Fibroblast of pulmonary artery (primary cell): ENCODE measurements at regions not wholly inside any gene's neighbourhood (a gene's known extent, or its start where the extent isn't known, plus 50 kb on each side); places are given as distances from the start of the nearest gene placed in this dataset.

ENCODE experiments used
- DNase-seq: peaks from one replicate; pipeline ENCODE4 v3.0.0-alpha.2; 2010; ENCODE audit warnings: low read depth
- H3K4me3 ChIP-seq: replicated peaks from 2 replicates; pipeline ENCODE4 v1.5.1; 2011; ENCODE audit warnings: low read depth, mild to moderate bottlenecking, control low read depth, low read length, moderate library complexity
- TF ChIP-seq, protein P1 (sequence below): IDR thresholded peaks from 2 replicates; pipeline ENCODE4 v1.5.1; 2011; ENCODE audit warnings: mild to moderate bottlenecking, control low read depth, low read length, inconsistent platforms; ENCODE audit errors: missing control alignments

DNA sequence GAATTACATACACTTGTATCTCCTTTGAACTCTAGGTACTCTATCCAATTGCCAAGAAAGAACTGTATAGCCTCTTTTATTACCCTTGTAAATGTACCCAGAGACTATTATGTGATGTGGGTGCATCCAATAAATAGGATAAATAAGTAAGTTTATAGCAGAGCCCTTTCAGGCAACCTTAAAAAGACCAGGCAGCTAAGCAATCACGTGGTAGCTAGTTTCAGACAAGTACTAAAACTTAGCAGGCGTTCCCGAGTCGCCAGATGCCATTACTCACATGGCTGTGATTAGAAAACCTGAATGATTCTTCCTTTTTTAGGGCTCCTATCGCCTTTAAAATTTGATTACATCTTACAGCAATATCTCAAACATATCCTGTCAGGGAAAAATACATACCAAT lies 1303.0 kb downstream of the EFNB2 start:
- TF ChIP-seq, protein P1, sequence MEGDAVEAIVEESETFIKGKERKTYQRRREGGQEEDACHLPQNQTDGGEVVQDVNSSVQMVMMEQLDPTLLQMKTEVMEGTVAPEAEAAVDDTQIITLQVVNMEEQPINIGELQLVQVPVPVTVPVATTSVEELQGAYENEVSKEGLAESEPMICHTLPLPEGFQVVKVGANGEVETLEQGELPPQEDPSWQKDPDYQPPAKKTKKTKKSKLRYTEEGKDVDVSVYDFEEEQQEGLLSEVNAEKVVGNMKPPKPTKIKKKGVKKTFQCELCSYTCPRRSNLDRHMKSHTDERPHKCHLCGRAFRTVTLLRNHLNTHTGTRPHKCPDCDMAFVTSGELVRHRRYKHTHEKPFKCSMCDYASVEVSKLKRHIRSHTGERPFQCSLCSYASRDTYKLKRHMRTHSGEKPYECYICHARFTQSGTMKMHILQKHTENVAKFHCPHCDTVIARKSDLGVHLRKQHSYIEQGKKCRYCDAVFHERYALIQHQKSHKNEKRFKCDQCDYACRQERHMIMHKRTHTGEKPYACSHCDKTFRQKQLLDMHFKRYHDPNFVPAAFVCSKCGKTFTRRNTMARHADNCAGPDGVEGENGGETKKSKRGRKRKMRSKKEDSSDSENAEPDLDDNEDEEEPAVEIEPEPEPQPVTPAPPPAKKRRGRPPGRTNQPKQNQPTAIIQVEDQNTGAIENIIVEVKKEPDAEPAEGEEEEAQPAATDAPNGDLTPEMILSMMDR, result no peak
- H3K4me3 ChIP-seq, result no peak overlapping the region
- no peak for DNase-seq

DNA sequence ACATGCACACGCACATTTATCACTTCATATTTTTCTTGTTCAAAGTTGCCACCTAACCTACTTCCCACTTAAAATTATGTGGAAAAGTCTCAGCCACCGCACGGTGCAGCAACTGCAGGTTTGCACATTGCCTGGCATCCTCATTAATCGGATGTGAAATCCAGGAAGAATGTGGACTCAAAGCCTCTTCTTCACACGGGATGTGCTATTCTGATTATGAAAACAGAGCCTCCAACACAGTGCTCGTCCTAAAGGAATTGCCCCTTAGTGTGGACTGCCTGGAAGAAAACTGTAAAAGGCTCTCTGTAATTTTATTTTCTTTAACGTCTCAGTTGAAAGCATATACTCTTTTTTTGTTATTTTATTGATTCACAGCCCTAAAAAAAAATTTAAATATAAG lies 1303.5 kb downstream of the EFNB2 start:
- no peak for DNase-seq
- TF ChIP-seq, protein P1, result no peak
- H3K4me3 ChIP-seq, result no peak overlapping the region

DNA sequence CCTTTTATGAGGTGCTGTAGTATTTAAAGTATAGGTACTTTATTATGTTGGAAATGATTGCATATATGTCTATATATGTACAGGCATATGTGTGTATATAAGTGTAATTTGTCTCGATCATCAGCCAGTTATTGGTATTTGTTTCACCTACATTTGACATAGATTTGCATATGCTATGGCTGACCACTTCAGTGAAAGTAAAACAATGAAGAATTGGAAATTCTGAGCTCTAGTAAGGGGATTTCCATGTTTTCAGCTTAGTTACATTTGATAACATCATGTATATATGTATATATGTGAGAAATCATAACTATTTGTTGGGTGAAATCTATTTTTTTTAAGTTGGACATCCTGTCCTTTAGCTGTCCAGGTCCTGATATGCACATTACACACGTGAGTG lies 1303.9 kb downstream of the EFNB2 start:
- DNase-seq, result no peak
- H3K4me3 ChIP-seq, result no peak overlapping the region
- TF ChIP-seq, protein P1, result no peak

DNA sequence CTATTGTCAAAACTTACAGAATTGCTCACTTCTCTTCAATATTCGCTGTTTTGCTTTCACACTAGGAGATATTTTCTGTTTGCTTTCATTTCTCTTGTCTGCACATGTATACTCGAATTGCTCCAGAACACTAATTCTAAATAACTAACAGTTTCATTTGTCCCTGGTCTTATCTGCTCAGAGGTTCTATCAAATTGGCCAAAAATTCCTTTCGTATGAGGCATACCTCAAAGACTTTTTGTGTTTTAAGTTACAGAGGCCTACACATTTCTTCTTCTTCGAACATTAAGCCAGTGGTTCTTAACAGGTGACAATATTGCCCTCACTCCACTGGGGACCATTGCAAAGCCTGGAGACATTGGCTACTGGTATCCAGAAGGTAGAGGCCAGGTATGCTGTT lies 1314.6 kb downstream of the EFNB2 start:
- no peak overlapping the region for H3K4me3 ChIP-seq
- peak; percentile 10 for DNase-seq
- TF ChIP-seq, protein P1, result no peak

DNA sequence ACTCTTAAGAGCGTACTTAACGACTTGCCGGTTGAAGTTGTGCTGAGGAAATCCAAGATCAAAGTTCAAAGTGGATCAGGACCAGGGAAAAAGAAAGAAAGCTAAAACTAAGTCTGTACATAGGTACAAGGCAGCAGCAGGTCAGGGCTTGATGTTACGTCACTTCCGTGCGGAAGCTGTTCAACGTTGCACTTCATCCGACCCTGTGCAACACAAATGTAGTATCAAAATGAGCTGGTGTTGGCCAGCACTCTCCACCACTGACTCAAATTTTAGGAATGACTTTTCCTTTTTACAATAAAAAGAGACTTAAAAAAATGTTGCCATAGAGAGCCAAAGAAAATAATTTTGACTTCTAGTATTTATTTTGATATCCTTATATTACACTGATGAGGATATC lies 1315.4 kb downstream of the EFNB2 start:
- peak; percentile 18 for DNase-seq
- TF ChIP-seq, protein P1, result no peak
- H3K4me3 ChIP-seq, result no peak overlapping the region

DNA sequence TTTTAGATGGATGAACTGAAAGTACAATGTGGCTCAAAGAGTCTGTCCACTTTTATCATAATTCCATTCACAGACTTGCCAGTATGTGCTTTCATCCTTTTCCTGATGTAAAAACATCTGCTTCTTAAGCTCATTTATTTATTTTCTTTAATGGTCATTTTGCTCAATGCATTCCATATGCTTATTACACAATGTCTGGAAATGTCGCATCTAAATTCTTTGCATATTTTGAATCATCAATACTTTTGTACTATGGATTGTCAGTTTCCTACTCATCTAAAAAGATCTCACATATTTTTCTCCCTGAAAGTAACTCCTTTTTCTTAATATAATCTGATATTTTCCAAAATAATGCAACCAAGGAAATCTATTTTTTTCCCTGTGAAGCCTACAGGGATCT lies 1315.8 kb downstream of the EFNB2 start:
- TF ChIP-seq, protein P1, result no peak
- H3K4me3 ChIP-seq, result no peak overlapping the region
- no peak for DNase-seq

DNA sequence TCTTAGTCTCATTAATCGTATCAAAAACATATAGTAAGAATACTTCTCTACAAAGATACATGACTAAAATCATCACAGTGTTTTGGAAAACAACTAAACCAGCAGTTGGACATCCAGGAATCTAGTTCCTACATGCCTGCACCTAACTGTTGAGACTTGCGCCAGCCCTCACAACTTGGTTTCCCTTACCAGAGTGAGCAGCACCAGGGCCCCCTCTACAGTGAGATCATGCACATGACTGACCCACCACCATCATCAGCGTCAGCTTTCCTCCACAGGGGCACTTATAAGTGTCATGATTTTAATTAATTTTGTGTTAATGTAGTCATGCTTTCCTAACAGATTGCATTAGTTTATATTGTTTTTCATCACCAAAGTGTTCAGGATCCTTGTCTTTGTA lies 1322.0 kb downstream of the EFNB2 start:
- H3K4me3 ChIP-seq, result no peak overlapping the region
- TF ChIP-seq, protein P1, result no peak
- DNase-seq, result no peak
